Neural cell (in vitro differentiated cells): ENCODE measurements at regions not wholly inside any gene's neighbourhood (a gene's known extent, or its start where the extent isn't known, plus 50 kb on each side); places are given as distances from the start of the nearest gene placed in this dataset.

Experiments
- EP300 ChIP-seq: fragments of 450-650 bp; conservative IDR thresholded peaks from 2 replicates; pipeline ENCODE4 v1.6.1; 2014; ENCODE audit warnings: antibody characterized with exemption, mild to moderate bottlenecking, moderate library complexity; ENCODE audit not compliant: poor library complexity, severe bottlenecking
- EZH2 ChIP-seq: fragments of 200-600, 300-800 bp; shearing (Covaris generic), sonication (generic); IDR thresholded peaks from 2 replicates; pipeline ENCODE4 v1.6.1; 2014; ENCODE audit warnings: antibody characterized with exemption, low read length, borderline replicate concordance, mild to moderate bottlenecking; ENCODE audit not compliant: insufficient read depth, poor library complexity, severe bottlenecking
- MXI1 ChIP-seq: fragments of 450-650 bp; conservative IDR thresholded peaks from 2 replicates; pipeline ENCODE4 v1.6.1; 2014; ENCODE audit warnings: antibody characterized with exemption, mild to moderate bottlenecking; ENCODE audit not compliant: poor library complexity, severe bottlenecking
- POLR2AphosphoS5 ChIP-seq: IDR thresholded peaks from 2 replicates; pipeline ENCODE4 v1.6.1; 2012
- RAD21 ChIP-seq: fragments of 450-650 bp; conservative IDR thresholded peaks from 2 replicates; pipeline ENCODE4 v1.6.1; 2014; ENCODE audit warnings: antibody characterized with exemption, mild to moderate bottlenecking, moderate library complexity
- SMC3 ChIP-seq: fragments of 450-650 bp; conservative IDR thresholded peaks from 2 replicates; pipeline ENCODE4 v1.6.1; 2014; ENCODE audit warnings: antibody characterized with exemption, mild to moderate bottlenecking, moderate library complexity; ENCODE audit not compliant: poor library complexity
- TAF1 ChIP-seq: IDR thresholded peaks from 2 replicates; pipeline ENCODE4 v1.6.1; 2012; ENCODE audit warnings: low read depth
- TF ChIP-seq, protein P1 (sequence below): fragments of 450-650 bp; IDR thresholded peaks from 2 replicates; pipeline ENCODE4 v1.5.1; 2014; ENCODE audit warnings: antibody characterized with exemption, mild to moderate bottlenecking, moderate library complexity; ENCODE audit not compliant: poor library complexity, severe bottlenecking
- TF ChIP-seq, protein P2 (sequence below): IDR thresholded peaks from 2 replicates; pipeline ENCODE4 v1.6.1; 2012; ENCODE audit warnings: borderline replicate concordance

DNA sequence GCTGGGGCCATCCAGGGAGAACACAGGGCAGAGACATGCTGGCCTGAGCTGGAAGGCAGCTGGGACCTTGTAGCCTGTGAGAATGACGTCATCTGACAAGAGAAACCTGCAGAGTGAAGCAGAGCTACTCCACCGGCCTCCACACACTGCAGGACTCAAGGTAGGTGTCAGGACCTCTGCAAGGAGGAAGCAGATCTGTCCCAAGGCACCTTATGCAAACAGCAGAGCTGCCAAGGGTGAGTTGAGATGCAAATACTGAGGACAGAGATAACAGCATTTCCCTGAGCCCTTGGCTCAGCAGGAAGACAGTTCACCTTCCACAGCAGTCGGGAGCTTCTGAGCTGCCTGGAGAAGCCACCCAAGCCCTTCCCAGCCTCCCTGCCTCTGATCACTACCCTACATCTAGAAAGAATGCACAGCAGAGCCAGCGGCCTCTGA is 51.9 kb upstream of the IGSF9B start:
- TF ChIP-seq MXI1 (no peak), RAD21 (no peak), EP300 (no peak), EZH2 (no peak), SMC3 (no peak), POLR2AphosphoS5 (no peak), TAF1 (no peak)
- TF ChIP-seq, protein P1, sequence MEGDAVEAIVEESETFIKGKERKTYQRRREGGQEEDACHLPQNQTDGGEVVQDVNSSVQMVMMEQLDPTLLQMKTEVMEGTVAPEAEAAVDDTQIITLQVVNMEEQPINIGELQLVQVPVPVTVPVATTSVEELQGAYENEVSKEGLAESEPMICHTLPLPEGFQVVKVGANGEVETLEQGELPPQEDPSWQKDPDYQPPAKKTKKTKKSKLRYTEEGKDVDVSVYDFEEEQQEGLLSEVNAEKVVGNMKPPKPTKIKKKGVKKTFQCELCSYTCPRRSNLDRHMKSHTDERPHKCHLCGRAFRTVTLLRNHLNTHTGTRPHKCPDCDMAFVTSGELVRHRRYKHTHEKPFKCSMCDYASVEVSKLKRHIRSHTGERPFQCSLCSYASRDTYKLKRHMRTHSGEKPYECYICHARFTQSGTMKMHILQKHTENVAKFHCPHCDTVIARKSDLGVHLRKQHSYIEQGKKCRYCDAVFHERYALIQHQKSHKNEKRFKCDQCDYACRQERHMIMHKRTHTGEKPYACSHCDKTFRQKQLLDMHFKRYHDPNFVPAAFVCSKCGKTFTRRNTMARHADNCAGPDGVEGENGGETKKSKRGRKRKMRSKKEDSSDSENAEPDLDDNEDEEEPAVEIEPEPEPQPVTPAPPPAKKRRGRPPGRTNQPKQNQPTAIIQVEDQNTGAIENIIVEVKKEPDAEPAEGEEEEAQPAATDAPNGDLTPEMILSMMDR, result no peak
- TF ChIP-seq, protein P2, sequence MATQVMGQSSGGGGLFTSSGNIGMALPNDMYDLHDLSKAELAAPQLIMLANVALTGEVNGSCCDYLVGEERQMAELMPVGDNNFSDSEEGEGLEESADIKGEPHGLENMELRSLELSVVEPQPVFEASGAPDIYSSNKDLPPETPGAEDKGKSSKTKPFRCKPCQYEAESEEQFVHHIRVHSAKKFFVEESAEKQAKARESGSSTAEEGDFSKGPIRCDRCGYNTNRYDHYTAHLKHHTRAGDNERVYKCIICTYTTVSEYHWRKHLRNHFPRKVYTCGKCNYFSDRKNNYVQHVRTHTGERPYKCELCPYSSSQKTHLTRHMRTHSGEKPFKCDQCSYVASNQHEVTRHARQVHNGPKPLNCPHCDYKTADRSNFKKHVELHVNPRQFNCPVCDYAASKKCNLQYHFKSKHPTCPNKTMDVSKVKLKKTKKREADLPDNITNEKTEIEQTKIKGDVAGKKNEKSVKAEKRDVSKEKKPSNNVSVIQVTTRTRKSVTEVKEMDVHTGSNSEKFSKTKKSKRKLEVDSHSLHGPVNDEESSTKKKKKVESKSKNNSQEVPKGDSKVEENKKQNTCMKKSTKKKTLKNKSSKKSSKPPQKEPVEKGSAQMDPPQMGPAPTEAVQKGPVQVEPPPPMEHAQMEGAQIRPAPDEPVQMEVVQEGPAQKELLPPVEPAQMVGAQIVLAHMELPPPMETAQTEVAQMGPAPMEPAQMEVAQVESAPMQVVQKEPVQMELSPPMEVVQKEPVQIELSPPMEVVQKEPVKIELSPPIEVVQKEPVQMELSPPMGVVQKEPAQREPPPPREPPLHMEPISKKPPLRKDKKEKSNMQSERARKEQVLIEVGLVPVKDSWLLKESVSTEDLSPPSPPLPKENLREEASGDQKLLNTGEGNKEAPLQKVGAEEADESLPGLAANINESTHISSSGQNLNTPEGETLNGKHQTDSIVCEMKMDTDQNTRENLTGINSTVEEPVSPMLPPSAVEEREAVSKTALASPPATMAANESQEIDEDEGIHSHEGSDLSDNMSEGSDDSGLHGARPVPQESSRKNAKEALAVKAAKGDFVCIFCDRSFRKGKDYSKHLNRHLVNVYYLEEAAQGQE, result no peak
